ENCODE measurements at regions not wholly inside any gene's neighbourhood (a gene's known extent, or its start where the extent isn't known, plus 50 kb on each side); places are given as distances from the start of the nearest gene placed in this dataset.

- no peak for DNase-seq
Measured at GRCh38 chr7:21041252-21041651, 254.6 kb upstream of the SP8 start.

GRCh38 chr7:21041666-21042065, 255.0 kb upstream of the SP8 start:
- no peak for DNase-seq

- DNase-seq: no peak
Measured at GRCh38 chr7:21044384-21044783, 257.7 kb upstream of the SP8 start.

- no peak for DNase-seq
Measured at GRCh38 chr7:21044913-21045568, 258.4 kb upstream of the SP8 start.

GRCh38 chr7:21051865-21052264, 265.2 kb upstream of the SP8 start:
- DNase-seq: no peak

- DNase-seq: no peak
Measured at GRCh38 chr7:21054427-21055112, 267.9 kb upstream of the SP8 start.

- DNase-seq: no peak
Measured at GRCh38 chr7:21059069-21059468, 272.4 kb upstream of the SP8 start.

- no peak for DNase-seq
Measured at GRCh38 chr7:21063106-21063505, 276.4 kb upstream of the SP8 start.

GRCh38 chr7:21064698-21065648, 278.3 kb upstream of the SP8 start:
- no peak for DNase-seq

GRCh38 chr7:21066221-21066620, 279.5 kb upstream of the SP8 start:
- DNase-seq: no peak

GRCh38 chr7:21067216-21067615, 280.5 kb upstream of the SP8 start:
- no peak for DNase-seq

GRCh38 chr7:21070571-21071090, 283.9 kb upstream of the SP8 start:
- DNase-seq: no peak

GRCh38 chr7:21071561-21072501, 285.1 kb upstream of the SP8 start:
- no peak for DNase-seq

- DNase-seq: no peak
Measured at GRCh38 chr7:21076054-21076453, 289.4 kb upstream of the SP8 start.

- no peak for DNase-seq
Measured at GRCh38 chr7:21076574-21076973, 289.9 kb upstream of the SP8 start.

- no peak for DNase-seq
Measured at GRCh38 chr7:21077602-21078001, 290.9 kb upstream of the SP8 start.

- no peak for DNase-seq
Measured at GRCh38 chr7:21084286-21084685, 297.6 kb upstream of the SP8 start.

GRCh38 chr7:21086688-21087087, 300.0 kb upstream of the SP8 start:
- no peak for DNase-seq

- no peak for DNase-seq
Measured at GRCh38 chr7:21089653-21090052, 303.0 kb upstream of the SP8 start.

GRCh38 chr7:21092766-21093702, 306.3 kb upstream of the SP8 start:
- DNase-seq: no peak

GRCh38 chr7:21094589-21094988, 307.9 kb upstream of the SP8 start:
- DNase-seq: no peak
